ENCODE measurements at regions not wholly inside any gene's neighbourhood (a gene's known extent, or its start where the extent isn't known, plus 50 kb on each side); places are given as distances from the start of the nearest gene placed in this dataset.
A peak's percentile ranks its signal among the peaks of the same experiment; 100 is the strongest.

GRCh38 chr2:14234911-14235310, 397.6 kb upstream of the LRATD1 start:
- no peak overlapping the region for H3K4me2 ChIP-seq (ENCODE audit: low read length)
- peaks cover 14% of the 10 kb centered on the region for H3K4me1 ChIP-seq (ENCODE audit: low read length)
- TF ChIP-seq EZH2phosphoT487 (IDR thresholded peaks at IDR 0.05; ENCODE audit: low read depth), result no peak
- TF ChIP-seq CTCF (IDR thresholded peaks at IDR 0.05; ENCODE audit: low read depth, low read length), result no peak
- no peaks in the 10 kb centered on the region for H3K27me3 ChIP-seq (ENCODE audit: low read depth, low read length)
- no peaks in the 10 kb centered on the region for H3K9me3 ChIP-seq (ENCODE audit: insufficient read depth, low read length)
- H4K20me1 ChIP-seq (ENCODE audit: insufficient read depth, low read length), result no peaks in the 10 kb centered on the region
- no peak overlapping the region for H3K9ac ChIP-seq (ENCODE audit: low read length)
- H2AFZ ChIP-seq (ENCODE audit: low read depth, low read length), result no peak overlapping the region
- H3K27ac ChIP-seq (ENCODE audit: low read length), result no peak overlapping the region
- H3K36me3 ChIP-seq (replicated peaks; ENCODE audit: low read depth, low read length), result no peaks in the 10 kb centered on the region
- H3K4me3 ChIP-seq (ENCODE audit: low read length), result no peak overlapping the region
- no peaks in the 10 kb centered on the region for H3K79me2 ChIP-seq (ENCODE audit: low read length)

- Histone ChIP-seq H2AFZ (ENCODE audit: low read depth, low read length) (peak overlapping the region; percentile 31; the same call in 1 of the 2 replicates), H3K9me3 (ENCODE audit: insufficient read depth, low read length) (no peaks in the 10 kb centered on the region), H3K4me2 (ENCODE audit: low read length) (peak overlapping the region; percentile 41), H3K27me3 (ENCODE audit: low read depth, low read length) (no peaks in the 10 kb centered on the region), H3K79me2 (ENCODE audit: low read length) (no peaks in the 10 kb centered on the region), H3K9ac (ENCODE audit: low read length) (no peak overlapping the region), H3K36me3 (replicated peaks; ENCODE audit: low read depth, low read length) (no peaks in the 10 kb centered on the region), H3K4me1 (ENCODE audit: low read length) (peaks cover 14% of the 10 kb centered on the region), H3K27ac (ENCODE audit: low read length) (no peak overlapping the region), H4K20me1 (ENCODE audit: insufficient read depth, low read length) (no peaks in the 10 kb centered on the region), H3K4me3 (ENCODE audit: low read length) (no peak overlapping the region)
- TF ChIP-seq CTCF (IDR thresholded peaks at IDR 0.05; ENCODE audit: low read depth, low read length) (no peak), EZH2phosphoT487 (IDR thresholded peaks at IDR 0.05; ENCODE audit: low read depth) (no peak)
Observed at GRCh38 chr2:14235667-14236066, 396.9 kb upstream of the LRATD1 start.

GRCh38 chr2:14237902-14238301, 394.6 kb upstream of the LRATD1 start:
- Histone ChIP-seq H2AFZ (ENCODE audit: low read depth, low read length) (no peak overlapping the region), H3K9me3 (ENCODE audit: insufficient read depth, low read length) (no peaks in the 10 kb centered on the region), H3K27me3 (ENCODE audit: low read depth, low read length) (no peaks in the 10 kb centered on the region), H3K9ac (ENCODE audit: low read length) (no peak overlapping the region), H4K20me1 (ENCODE audit: insufficient read depth, low read length) (no peaks in the 10 kb centered on the region), H3K36me3 (replicated peaks; ENCODE audit: low read depth, low read length) (no peaks in the 10 kb centered on the region), H3K79me2 (ENCODE audit: low read length) (no peaks in the 10 kb centered on the region), H3K4me2 (ENCODE audit: low read length) (no peak overlapping the region), H3K4me1 (ENCODE audit: low read length) (peaks cover 14% of the 10 kb centered on the region), H3K27ac (ENCODE audit: low read length) (no peak overlapping the region), H3K4me3 (ENCODE audit: low read length) (no peak overlapping the region)
- TF ChIP-seq CTCF (IDR thresholded peaks at IDR 0.05; ENCODE audit: low read depth, low read length) (no peak), EZH2phosphoT487 (IDR thresholded peaks at IDR 0.05; ENCODE audit: low read depth) (no peak)

GRCh38 chr2:14239605-14240004, 392.9 kb upstream of the LRATD1 start:
- Histone ChIP-seq H3K4me3 (ENCODE audit: low read length) (no peak overlapping the region), H4K20me1 (ENCODE audit: insufficient read depth, low read length) (no peaks in the 10 kb centered on the region), H3K27me3 (ENCODE audit: low read depth, low read length) (no peaks in the 10 kb centered on the region), H3K4me2 (ENCODE audit: low read length) (no peak overlapping the region), H3K9me3 (ENCODE audit: insufficient read depth, low read length) (no peaks in the 10 kb centered on the region), H3K79me2 (ENCODE audit: low read length) (no peaks in the 10 kb centered on the region), H3K36me3 (replicated peaks; ENCODE audit: low read depth, low read length) (no peaks in the 10 kb centered on the region), H3K27ac (ENCODE audit: low read length) (no peak overlapping the region), H2AFZ (ENCODE audit: low read depth, low read length) (no peak overlapping the region), H3K4me1 (ENCODE audit: low read length) (peaks cover 14% of the 10 kb centered on the region), H3K9ac (ENCODE audit: low read length) (no peak overlapping the region)
- TF ChIP-seq EZH2phosphoT487 (IDR thresholded peaks at IDR 0.05; ENCODE audit: low read depth) (no peak), CTCF (IDR thresholded peaks at IDR 0.05; ENCODE audit: low read depth, low read length) (no peak)

Measured in OCI-LY3 (cell line).